ENCODE measurements at regions not wholly inside any gene's neighbourhood (a gene's known extent, or its start where the extent isn't known, plus 50 kb on each side); places are given as distances from the start of the nearest gene placed in this dataset.
A peak's percentile ranks its signal among the peaks of the same experiment; 100 is the strongest.

DNA sequence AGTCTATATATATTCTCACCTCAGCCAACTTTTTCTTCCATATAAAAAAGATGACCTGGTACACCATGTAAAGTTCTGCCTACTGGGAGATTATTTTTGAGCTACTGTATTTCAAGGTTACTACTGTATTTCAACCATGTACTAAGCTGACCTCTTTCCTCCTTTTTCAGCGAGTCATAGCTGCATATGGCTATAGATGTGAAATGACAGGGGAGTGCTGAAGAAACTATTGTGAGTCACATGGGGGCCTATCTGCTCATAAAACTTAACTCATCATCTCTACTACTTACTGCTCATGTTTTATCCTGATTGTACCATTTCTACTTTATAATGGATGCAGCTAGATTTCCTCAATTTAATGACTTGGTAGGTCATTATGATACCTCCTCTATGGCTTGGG, 571.4 kb upstream of the ATP2B1 start:
- TF ChIP-seq, protein P1, sequence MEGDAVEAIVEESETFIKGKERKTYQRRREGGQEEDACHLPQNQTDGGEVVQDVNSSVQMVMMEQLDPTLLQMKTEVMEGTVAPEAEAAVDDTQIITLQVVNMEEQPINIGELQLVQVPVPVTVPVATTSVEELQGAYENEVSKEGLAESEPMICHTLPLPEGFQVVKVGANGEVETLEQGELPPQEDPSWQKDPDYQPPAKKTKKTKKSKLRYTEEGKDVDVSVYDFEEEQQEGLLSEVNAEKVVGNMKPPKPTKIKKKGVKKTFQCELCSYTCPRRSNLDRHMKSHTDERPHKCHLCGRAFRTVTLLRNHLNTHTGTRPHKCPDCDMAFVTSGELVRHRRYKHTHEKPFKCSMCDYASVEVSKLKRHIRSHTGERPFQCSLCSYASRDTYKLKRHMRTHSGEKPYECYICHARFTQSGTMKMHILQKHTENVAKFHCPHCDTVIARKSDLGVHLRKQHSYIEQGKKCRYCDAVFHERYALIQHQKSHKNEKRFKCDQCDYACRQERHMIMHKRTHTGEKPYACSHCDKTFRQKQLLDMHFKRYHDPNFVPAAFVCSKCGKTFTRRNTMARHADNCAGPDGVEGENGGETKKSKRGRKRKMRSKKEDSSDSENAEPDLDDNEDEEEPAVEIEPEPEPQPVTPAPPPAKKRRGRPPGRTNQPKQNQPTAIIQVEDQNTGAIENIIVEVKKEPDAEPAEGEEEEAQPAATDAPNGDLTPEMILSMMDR (IDR thresholded peaks at IDR 0.05; ENCODE audit: insufficient read depth, low read depth, low read length): no peak
- DNase-seq (ENCODE audit: low read depth): peak; percentile 17
- H3K4me3 ChIP-seq (ENCODE audit: low read depth, low read length): no peak overlapping the region

DNA sequence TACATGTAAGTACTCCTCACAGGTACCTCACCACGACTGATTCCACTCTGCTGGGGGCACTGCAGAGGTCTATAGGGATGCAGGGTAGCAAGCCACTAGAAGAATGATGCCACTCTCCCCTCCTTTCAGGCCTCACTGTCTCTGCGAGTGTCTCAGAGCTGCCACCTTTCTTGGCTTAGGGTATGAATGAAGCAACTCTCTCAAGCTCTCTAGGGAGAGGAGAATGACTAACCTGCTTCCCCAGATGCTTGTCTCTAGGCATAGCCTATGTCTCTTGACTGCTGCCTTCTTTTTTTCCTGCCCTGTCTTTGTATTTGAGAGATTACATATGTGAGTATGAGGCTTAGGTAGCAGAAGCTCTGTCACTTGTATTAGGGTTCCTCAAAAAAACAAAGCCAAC, 566.5 kb upstream of the ATP2B1 start:
- DNase-seq (ENCODE audit: low read depth): no peak
- no peak overlapping the region for H3K4me3 ChIP-seq (ENCODE audit: low read depth, low read length)
- TF ChIP-seq, protein P1 (IDR thresholded peaks at IDR 0.05; ENCODE audit: insufficient read depth, low read depth, low read length): no peak

DNA sequence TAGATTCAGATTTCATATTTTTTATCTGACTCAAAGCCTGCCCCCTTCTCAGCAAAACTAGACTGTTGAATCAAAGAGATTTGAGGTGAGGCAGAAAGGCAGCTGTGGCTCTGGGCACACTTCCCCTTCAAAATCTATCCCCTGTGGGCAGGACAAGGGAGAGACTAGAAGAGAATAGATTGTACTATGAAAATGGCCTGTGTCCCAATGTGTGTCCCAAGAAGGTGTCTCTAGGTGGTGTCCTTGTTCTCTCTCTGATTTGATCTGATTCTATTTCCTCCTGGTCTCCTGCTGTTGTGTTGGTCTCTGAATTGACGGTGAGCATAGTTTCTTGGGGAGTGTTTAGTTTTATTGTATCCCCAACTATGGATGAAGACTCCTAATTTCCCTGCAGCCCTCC, 565.8 kb upstream of the ATP2B1 start:
- DNase-seq (ENCODE audit: low read depth): no peak
- TF ChIP-seq, protein P1 (IDR thresholded peaks at IDR 0.05; ENCODE audit: insufficient read depth, low read depth, low read length): peak; percentile 11
- H3K4me3 ChIP-seq (ENCODE audit: low read depth, low read length): no peak overlapping the region

DNA sequence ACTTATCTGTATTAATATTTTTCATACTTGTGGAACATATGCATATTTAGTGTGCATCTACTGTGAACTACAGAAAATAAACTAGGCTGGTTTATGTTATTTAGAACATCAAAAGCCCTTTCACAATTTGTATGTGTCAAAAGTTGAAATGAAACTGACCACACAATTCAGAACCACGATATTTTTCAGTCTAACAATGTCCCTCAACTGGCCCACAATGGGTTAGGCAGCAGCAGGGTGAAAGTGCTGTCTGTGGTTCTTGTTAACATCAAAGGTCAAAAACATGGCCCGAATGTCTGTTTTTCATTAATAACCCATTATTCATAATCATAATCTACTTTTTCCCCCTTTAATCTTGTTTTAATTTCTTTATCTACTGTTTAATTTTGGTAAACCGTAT, 559.9 kb upstream of the ATP2B1 start:
- no peak for DNase-seq (ENCODE audit: low read depth)
- TF ChIP-seq, protein P1 (IDR thresholded peaks at IDR 0.05; ENCODE audit: insufficient read depth, low read depth, low read length): no peak
- no peak overlapping the region for H3K4me3 ChIP-seq (ENCODE audit: low read depth, low read length)

DNA sequence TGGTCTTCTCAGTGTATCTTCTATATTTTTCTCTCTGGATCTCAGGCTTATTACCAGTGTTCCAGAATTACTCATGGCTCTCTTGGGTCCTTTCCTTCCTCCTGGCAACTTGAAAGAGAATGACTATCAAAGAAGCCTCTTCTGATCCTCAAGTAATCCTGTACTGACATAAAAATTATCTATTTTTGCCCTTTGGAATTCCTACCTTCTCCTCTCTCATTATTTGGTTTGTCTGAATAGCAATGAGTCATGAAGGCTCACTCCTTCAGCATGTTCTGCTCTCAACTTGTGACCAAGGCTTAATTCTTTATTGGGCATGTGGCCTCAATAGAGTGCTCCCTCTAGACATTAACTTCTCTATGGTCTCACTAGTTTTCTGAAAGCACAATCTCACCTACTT, 553.6 kb upstream of the ATP2B1 start:
- DNase-seq (ENCODE audit: low read depth): no peak
- TF ChIP-seq, protein P1 (IDR thresholded peaks at IDR 0.05; ENCODE audit: insufficient read depth, low read depth, low read length): no peak

DNA sequence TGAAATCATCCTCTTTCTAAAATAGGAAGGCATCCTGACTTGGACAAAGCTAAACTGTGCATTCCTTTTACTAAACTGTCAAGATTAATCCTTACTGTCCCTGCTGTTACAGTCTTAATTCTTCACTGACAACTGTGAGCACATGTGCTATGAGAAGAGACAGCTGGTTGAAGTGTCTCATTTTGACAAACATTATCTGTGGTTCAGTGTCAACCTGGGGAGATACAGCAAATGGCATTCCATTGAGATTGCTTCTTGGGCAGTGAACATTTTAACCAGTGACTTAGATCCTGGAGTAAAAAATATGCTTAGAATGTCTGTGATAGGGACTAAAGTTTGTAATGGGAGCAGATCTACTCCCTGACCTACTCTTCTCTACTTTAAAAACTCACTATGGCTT, 552.6 kb upstream of the ATP2B1 start:
- DNase-seq (ENCODE audit: low read depth): peak; percentile 4
- TF ChIP-seq, protein P1 (IDR thresholded peaks at IDR 0.05; ENCODE audit: insufficient read depth, low read depth, low read length): no peak
- no peak overlapping the region for H3K4me3 ChIP-seq (ENCODE audit: low read depth, low read length)

More for the DNA sequence above, 553.6 kb upstream of the ATP2B1 start:
- H3K4me3 ChIP-seq (ENCODE audit: low read depth, low read length): no peak overlapping the region

DNA sequence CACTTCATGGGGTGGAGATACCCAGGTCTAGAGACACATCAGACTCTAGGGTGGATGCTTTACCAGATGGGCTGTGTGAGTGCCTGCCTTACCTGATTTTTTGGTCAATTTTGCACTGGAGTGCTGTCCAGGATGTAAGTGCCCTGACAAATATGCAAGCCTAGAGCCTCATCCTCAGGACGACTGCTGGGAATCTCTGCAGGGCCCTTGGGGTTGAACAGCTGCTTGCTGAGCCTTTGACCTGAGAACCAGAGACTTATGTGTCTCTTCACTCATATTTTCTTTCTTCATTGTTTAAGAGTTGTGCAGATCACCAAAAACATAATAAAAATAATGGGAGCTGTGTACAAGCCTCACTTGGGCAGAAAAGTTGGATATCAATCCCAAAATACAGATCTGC, 551.5 kb upstream of the ATP2B1 start:
- TF ChIP-seq, protein P1 (IDR thresholded peaks at IDR 0.05; ENCODE audit: insufficient read depth, low read depth, low read length): no peak
- H3K4me3 ChIP-seq (ENCODE audit: low read depth, low read length): no peak overlapping the region
- peak; percentile 6 for DNase-seq (ENCODE audit: low read depth)
